Neural crest cell (in vitro differentiated cells): ENCODE measurements at regions not wholly inside any gene's neighbourhood (a gene's known extent, or its start where the extent isn't known, plus 50 kb on each side); places are given as distances from the start of the nearest gene placed in this dataset.

Source experiments
- DNase-seq: peaks from one replicate; pipeline ENCODE4 v3.0.0; 2021; ENCODE audit warnings: low read depth, mixed read lengths, low spot score
- H3K27ac Mint-ChIP-seq: one replicate; pipeline ENCODE4 v1.8.0; 2021; ENCODE audit warnings: mild to moderate bottlenecking, mixed read lengths; ENCODE audit not compliant: unreplicated experiment
- H3K27me3 Mint-ChIP-seq: 2 replicates; pipeline ENCODE4 v1.8.0; 2021; ENCODE audit warnings: low read depth, mild to moderate bottlenecking, mixed read lengths
- H3K36me3 Mint-ChIP-seq: 2 replicates; pipeline ENCODE4 v1.8.0; 2021; ENCODE audit warnings: low read depth, mild to moderate bottlenecking, mixed read lengths
- H3K4me1 Mint-ChIP-seq: 2 replicates; pipeline ENCODE4 v1.8.0; 2021; ENCODE audit warnings: mixed read lengths
- H3K4me3 Mint-ChIP-seq: one replicate; pipeline ENCODE4 v1.8.0; 2021; ENCODE audit warnings: mild to moderate bottlenecking, mixed read lengths
- H3K9me3 Mint-ChIP-seq: 2 replicates; pipeline ENCODE4 v1.8.0; 2021; ENCODE audit warnings: mixed read lengths
- TF ChIP-seq, protein P1 (sequence below): fragments of 200-600 bp; sonication (generic); conservative IDR thresholded peaks from 2 replicates; pipeline ENCODE4 v1.5.0; 2021; ENCODE audit warnings: antibody characterized with exemption, mild to moderate bottlenecking

DNA sequence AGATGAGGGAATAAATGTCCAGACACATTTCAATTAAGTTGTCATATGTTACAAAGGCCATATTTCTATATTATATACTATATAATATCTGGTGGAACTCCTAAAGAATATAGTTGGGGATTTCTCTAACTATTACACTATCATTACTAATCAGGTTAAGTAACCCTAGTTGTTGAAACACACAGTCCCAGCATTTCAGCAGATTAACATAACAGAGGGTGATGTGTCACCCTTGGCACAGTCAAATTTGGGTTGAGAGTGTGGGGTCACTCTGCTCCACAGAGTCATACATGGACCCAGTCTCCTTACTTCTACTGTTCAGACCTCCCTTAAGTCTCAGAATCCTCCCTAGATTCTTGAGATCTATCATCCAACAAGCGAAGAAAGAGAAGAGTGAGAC is 496.4 kb upstream of the MDFIC2 start:
- no peaks in the 10 kb centered on the region for H3K27me3 Mint-ChIP-seq
- H3K4me1 Mint-ChIP-seq, result peaks cover 6% of the 10 kb centered on the region
- no peak overlapping the region for H3K4me3 Mint-ChIP-seq
- no peak overlapping the region for H3K27ac Mint-ChIP-seq
- TF ChIP-seq, protein P1, sequence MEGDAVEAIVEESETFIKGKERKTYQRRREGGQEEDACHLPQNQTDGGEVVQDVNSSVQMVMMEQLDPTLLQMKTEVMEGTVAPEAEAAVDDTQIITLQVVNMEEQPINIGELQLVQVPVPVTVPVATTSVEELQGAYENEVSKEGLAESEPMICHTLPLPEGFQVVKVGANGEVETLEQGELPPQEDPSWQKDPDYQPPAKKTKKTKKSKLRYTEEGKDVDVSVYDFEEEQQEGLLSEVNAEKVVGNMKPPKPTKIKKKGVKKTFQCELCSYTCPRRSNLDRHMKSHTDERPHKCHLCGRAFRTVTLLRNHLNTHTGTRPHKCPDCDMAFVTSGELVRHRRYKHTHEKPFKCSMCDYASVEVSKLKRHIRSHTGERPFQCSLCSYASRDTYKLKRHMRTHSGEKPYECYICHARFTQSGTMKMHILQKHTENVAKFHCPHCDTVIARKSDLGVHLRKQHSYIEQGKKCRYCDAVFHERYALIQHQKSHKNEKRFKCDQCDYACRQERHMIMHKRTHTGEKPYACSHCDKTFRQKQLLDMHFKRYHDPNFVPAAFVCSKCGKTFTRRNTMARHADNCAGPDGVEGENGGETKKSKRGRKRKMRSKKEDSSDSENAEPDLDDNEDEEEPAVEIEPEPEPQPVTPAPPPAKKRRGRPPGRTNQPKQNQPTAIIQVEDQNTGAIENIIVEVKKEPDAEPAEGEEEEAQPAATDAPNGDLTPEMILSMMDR, result no peak
- H3K36me3 Mint-ChIP-seq, result no peaks in the 10 kb centered on the region
- no peak for DNase-seq
- peaks cover 2% of the 10 kb centered on the region for H3K9me3 Mint-ChIP-seq

DNA sequence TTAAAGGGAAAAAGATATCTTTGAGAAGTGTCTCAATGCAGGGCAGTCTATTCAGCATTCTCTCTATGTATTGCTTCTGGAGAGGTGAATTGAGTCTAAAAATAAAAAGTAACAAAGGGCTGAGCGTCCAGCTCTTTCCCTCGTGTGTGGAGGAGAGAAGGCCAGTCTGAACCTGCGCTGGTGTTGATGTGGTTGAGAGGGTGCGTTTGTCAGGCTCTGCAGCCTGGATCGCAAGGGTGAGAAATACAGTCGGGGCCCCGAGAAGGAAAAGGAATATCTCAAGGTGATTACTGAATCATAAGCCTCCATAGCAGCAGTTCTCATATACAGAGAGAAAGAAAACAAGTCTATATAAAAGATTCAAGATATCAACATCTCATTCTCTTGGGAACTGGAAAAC is 494.1 kb upstream of the MDFIC2 start:
- DNase-seq, result no peak
- TF ChIP-seq, protein P1, result no peak
- Mint-ChIP-seq H3K4me1 (no peaks in the 10 kb centered on the region), H3K27me3 (no peaks in the 10 kb centered on the region), H3K9me3 (peaks cover 2% of the 10 kb centered on the region), H3K4me3 (no peak overlapping the region), H3K36me3 (no peaks in the 10 kb centered on the region), H3K27ac (no peak overlapping the region)

DNA sequence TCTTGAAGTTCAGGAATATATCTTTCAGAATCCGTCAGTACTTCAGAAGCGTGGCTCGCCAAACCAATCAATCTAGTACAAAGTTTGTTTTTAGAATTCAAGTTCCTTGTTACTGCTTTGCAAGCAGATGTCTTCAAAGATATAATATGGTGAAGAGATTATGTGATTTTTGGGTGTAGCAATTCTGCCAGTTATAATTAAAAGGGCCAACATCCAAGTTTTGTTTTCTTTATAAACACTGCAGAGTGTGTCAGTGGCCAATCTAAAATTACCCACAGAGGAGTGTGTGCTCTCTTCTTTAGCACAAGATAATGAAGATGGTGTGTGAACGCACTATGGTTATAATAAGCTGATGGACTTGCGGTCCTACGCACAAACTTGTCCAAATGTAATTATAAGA is 493.6 kb upstream of the MDFIC2 start:
- Mint-ChIP-seq H3K4me3 (no peak overlapping the region), H3K27ac (no peak overlapping the region), H3K27me3 (no peaks in the 10 kb centered on the region), H3K9me3 (peaks cover 2% of the 10 kb centered on the region), H3K4me1 (no peaks in the 10 kb centered on the region), H3K36me3 (no peaks in the 10 kb centered on the region)
- TF ChIP-seq, protein P1, result no peak
- DNase-seq, result no peak

DNA sequence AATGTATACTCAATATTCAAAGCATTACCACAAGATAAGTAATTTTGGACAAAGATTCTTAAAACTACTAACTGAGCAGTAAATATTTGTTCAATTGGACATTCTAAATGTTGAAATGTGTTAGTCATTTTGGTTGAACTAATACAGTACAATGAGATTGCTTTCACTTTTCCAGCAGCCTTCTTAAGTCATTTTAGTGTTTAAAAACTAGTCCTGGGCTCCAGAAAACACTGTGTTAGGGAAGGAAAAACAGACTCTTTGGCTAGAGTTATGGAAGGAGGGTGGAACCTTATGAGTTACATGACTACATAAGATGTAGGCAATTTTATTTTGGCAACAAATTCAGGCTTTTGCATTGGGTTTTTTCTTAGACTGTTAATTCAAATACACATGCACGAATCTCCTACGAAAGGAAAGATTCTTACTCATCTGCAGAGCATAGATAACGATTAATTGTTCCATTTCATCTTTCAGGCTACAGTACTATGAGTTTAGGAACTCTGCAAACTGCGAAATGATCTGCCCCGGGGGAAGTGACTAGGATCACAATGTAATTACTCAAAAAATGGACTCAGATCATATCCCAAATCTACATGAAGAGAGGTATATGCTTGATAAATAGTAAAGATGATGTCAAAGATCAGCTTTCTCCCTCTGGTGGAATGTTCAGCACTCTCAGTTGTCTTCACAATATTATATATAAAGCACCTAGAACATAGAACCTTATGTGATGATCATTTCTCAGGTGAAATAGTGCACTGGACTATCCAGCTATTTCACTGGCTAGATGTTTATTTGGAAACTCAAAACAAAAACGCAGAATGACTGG is 492.8 kb upstream of the MDFIC2 start:
- H3K36me3 Mint-ChIP-seq, result no peaks in the 10 kb centered on the region
- no peak overlapping the region for H3K4me3 Mint-ChIP-seq
- no peak overlapping the region for H3K27ac Mint-ChIP-seq
- DNase-seq, result no peak
- TF ChIP-seq, protein P1, result no peak
- H3K9me3 Mint-ChIP-seq, result peaks cover 2% of the 10 kb centered on the region
- H3K4me1 Mint-ChIP-seq, result no peaks in the 10 kb centered on the region
- no peaks in the 10 kb centered on the region for H3K27me3 Mint-ChIP-seq

DNA sequence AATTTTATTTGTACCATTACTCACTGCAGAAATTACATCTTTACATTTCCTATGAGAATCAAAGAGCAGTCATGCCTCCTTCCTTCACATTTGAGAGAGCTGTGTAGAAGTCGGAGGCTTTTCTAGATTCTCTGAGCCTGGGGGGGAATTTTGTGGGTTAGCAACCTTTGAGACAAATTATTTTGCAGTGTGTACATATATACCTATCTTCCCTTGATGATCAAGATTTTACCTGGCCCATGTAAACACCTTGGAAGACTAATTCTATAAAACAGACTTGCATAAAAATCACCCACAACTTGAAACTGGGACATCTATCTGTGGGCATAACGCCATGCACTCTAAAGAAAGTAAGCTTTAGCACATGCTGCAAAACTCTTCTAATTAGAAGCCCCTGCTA is 491.5 kb upstream of the MDFIC2 start:
- H3K4me3 Mint-ChIP-seq, result no peak overlapping the region
- H3K36me3 Mint-ChIP-seq, result no peaks in the 10 kb centered on the region
- TF ChIP-seq, protein P1, result no peak
- H3K27me3 Mint-ChIP-seq, result no peaks in the 10 kb centered on the region
- DNase-seq, result no peak
- H3K4me1 Mint-ChIP-seq, result no peaks in the 10 kb centered on the region
- no peaks in the 10 kb centered on the region for H3K9me3 Mint-ChIP-seq
- H3K27ac Mint-ChIP-seq, result no peak overlapping the region
